A549 (cell line): ENCODE measurements at regions not wholly inside any gene's neighbourhood (a gene's known extent, or its start where the extent isn't known, plus 50 kb on each side); places are given as distances from the start of the nearest gene placed in this dataset.

Experiments used
- ATAC-seq, 2 experiments: fragments of 200-7000 bp in 1 of 2; fragments of >200 bp in 1 of 2; cut with Nextera tagmentation in 1 of 2; cut with Tn5 transposase in 1 of 2; 3 replicates each; pipeline versions ENCODE4 v1.8.0 to v1.9.1; 2018 to 2020; ENCODE audit warnings: mild to moderate bottlenecking in 1 of 2, moderate library complexity in 1 of 2
- CTCF ChIA-PET: fragments of 300-600 bp; sonication (Branson Sonifier 250); formaldehyde crosslinking; extraction: SDS; loops from one replicate; lab custom pipeline; 2021; ENCODE audit warnings: antibody characterized with exemption, inconsistent platforms; lab: Yijun Ruan, JAX
- POLR2A ChIA-PET: fragments of 350-600 bp; formaldehyde crosslinking; extraction: SDS; loops from one replicate; lab custom pipeline; 2021; ENCODE audit warnings: antibody characterized with exemption, inconsistent platforms; lab: Yijun Ruan, JAX
- DNase-seq, 2 experiments: peaks; one replicate each; pipeline versions ENCODE4 v3.0.0 to v3.0.0-alpha.2; 2011 to 2016; ENCODE audit warnings: low read depth in 1 of 2, low spot score in 1 of 2
- FAIRE-seq: peaks from 2 replicates; lab custom pipeline; 2011; peaks lifted over from hg19 to GRCh38; lab: Jason Lieb, UNC
- H3K27ac ChIP-seq, 2 experiments: fragments of >200 bp; sonication (Bioruptor Twin); formaldehyde crosslinking; 3 replicates each; pipeline ENCODE4 v1.5.1; 2016 to 2017
- H3K4me1 ChIP-seq: fragments of >200 bp; sonication (Bioruptor Twin); formaldehyde crosslinking; 3 replicates; pipeline ENCODE4 v1.6.1; 2016
- H3K4me2 ChIP-seq: fragments of >200 bp; sonication (Bioruptor Twin); formaldehyde crosslinking; 3 replicates; pipeline ENCODE4 v1.6.1; 2016
- H3K4me3 ChIP-seq: fragments of >200 bp; sonication (Bioruptor Twin); formaldehyde crosslinking; 3 replicates; pipeline ENCODE4 v1.5.1; 2016
- H3K9me3 ChIP-seq: fragments of >200 bp; sonication (Bioruptor Twin); formaldehyde crosslinking; 3 replicates; pipeline ENCODE4 v1.6.1; 2016
- CBX2 ChIP-seq: fragments of 200-600 bp; sonication (generic); IDR thresholded peaks from 2 replicates; pipeline ENCODE4 v1.6.1; 2016; ENCODE audit warnings: low read depth, mild to moderate bottlenecking, borderline replicate concordance
- CHD2 ChIP-seq: fragments of 150-350 bp; IDR thresholded peaks from 2 replicates; pipeline ENCODE4 v1.6.1; 2014; ENCODE audit warnings: low read length; ENCODE audit not compliant: partially characterized antibody
- HES2 ChIP-seq: fragments of >200 bp; sonication (Bioruptor Twin); formaldehyde crosslinking; IDR thresholded peaks from 2 replicates; pipeline ENCODE4 v1.6.1; 2016
- JUNB ChIP-seq: fragments of >200 bp; sonication (Bioruptor Twin); formaldehyde crosslinking; IDR thresholded peaks from 2 replicates; pipeline ENCODE4 v1.6.1; 2016
- KDM1A ChIP-seq: fragments of 200-600 bp; sonication (generic); IDR thresholded peaks from 2 replicates; pipeline ENCODE4 v1.6.1; 2016; ENCODE audit warnings: low read depth, mild to moderate bottlenecking
- KDM5A ChIP-seq: fragments of 200-600 bp; sonication (generic); IDR thresholded peaks from 2 replicates; pipeline ENCODE4 v1.6.1; 2016; ENCODE audit warnings: antibody characterized with exemption, mild to moderate bottlenecking
- MAFK ChIP-seq: fragments of 450-650 bp; IDR thresholded peaks from 2 replicates; pipeline ENCODE4 v1.6.1; 2014; ENCODE audit not compliant: partially characterized antibody
- MAX ChIP-seq: IDR thresholded peaks from 2 replicates; pipeline ENCODE4 v1.6.1; 2012
- MYC ChIP-seq: IDR thresholded peaks from 2 replicates; pipeline ENCODE4 v1.6.1; 2012; ENCODE audit warnings: mild to moderate bottlenecking, inconsistent platforms, low read length, improper control_type of control experiment, borderline replicate concordance
- NFE2L2 ChIP-seq: fragments of 150-350 bp; conservative IDR thresholded peaks from 2 replicates; pipeline ENCODE4 v1.6.1; 2014; ENCODE audit warnings: low read length
- NPAS2 ChIP-seq: fragments of 250-450 bp; sonication (Bioruptor Pico); IDR thresholded peaks from 2 replicates; pipeline ENCODE4 v1.8.0; 2022; ENCODE audit warnings: mild to moderate bottlenecking, moderate library complexity, borderline replicate concordance
- REST ChIP-seq: fragments of 200-600 bp; sonication (generic); IDR thresholded peaks from 2 replicates; pipeline ENCODE4 v1.6.1; 2016; ENCODE audit warnings: antibody characterized with exemption, mild to moderate bottlenecking, moderate library complexity
- RFX5 ChIP-seq: fragments of 450-650 bp; IDR thresholded peaks from 2 replicates; pipeline ENCODE4 v1.7.1; 2014; ENCODE audit warnings: antibody characterized with exemption, mild to moderate bottlenecking, moderate library complexity
- WGBS: methylation state at CpG from one replicate; pipeline ENCODE4 v1.1.6; 2017; ENCODE audit errors: missing lambda C conversion rate; 5-methylcytosine and 5-hydroxymethylcytosine counted together

GRCh38 chr2:149789549-149789948 is 202.0 kb upstream of the MMADHC start:
- CTCF ChIA-PET, result no interaction called here
- Histone ChIP-seq H3K4me1 (no peaks in the 10 kb centered on the region), H3K9me3 (no peaks in the 10 kb centered on the region), H3K27ac (no peak overlapping the region), H3K4me3 (no peak overlapping the region), H3K4me2 (no peak overlapping the region)
- DNase-seq (no peak), ATAC-seq (no peak), FAIRE-seq (no peak)
- TF ChIP-seq MAX (no peak), REST (no peak)
- WGBS, result 87% methylated on average over 3 of the region's 3 CpGs
- POLR2A ChIA-PET, result no interaction called here

GRCh38 chr2:149787206-149787605 is 199.6 kb upstream of the MMADHC start:
- CTCF ChIA-PET, result interaction anchor here (0.6 kb wide), 1 partner anchor 20 kb away, joined by 3 read pairs; no protein-coding TSS in a partner anchor
- POLR2A ChIA-PET, result no interaction called here
- FAIRE-seq, result no peak

GRCh38 chr2:149783284-149783683 is 195.7 kb upstream of the MMADHC start:
- CTCF ChIA-PET, result interaction anchor here (1.1 kb wide), 1 partner anchor 12 kb away, joined by 3 read pairs; no protein-coding TSS in a partner anchor
- no peak for FAIRE-seq
- peak; percentile 73 for TF ChIP-seq MAFK
- no peak for TF ChIP-seq CHD2
- no peak for TF ChIP-seq RFX5
- TF ChIP-seq NPAS2 (CRISPR knock-in tag), result no peak
- TF ChIP-seq MYC, result no peak
- TF ChIP-seq, all 56 proteins: peak for 1
- POLR2A ChIA-PET, result no interaction called here
- 85% methylated on average over 1 of the region's 1 CpG for WGBS
- Histone ChIP-seq H3K4me1 (no peaks in the 10 kb centered on the region), H3K9me3 (no peaks in the 10 kb centered on the region), H3K4me3 (no peak overlapping the region), H3K27ac (no peak overlapping the region), H3K4me2 (no peak overlapping the region)
- no peak for ATAC-seq
- DNase-seq, result no peak

More at GRCh38 chr2:149787206-149787605, 199.6 kb upstream of the MMADHC start:
- no peak for DNase-seq
- ATAC-seq, result no peak
- no peaks in the 10 kb centered on the region for H3K4me1 ChIP-seq
- H3K27ac ChIP-seq, result no peak overlapping the region
- H3K4me2 ChIP-seq, result no peak overlapping the region
- no peak for TF ChIP-seq NPAS2 (CRISPR knock-in tag)
- no peak for TF ChIP-seq CHD2
- TF ChIP-seq KDM5A, result no peak
- no peak for TF ChIP-seq NFE2L2
- no peak for TF ChIP-seq JUNB
- no peak for TF ChIP-seq CBX2
- no peak for TF ChIP-seq KDM1A
- H3K9me3 ChIP-seq, result no peaks in the 10 kb centered on the region
- WGBS, result 38% methylated on average over 1 of the region's 1 CpG
- no peak overlapping the region for H3K4me3 ChIP-seq

GRCh38 chr2:149782572-149782971 is 195.0 kb upstream of the MMADHC start:
- WGBS, result 86% methylated on average over 1 of the region's 1 CpG
- no peak for ATAC-seq
- DNase-seq, result no peak

More at GRCh38 chr2:149782572-149782971, 195.0 kb upstream of the MMADHC start:
- no peak overlapping the region for H3K27ac ChIP-seq
- TF ChIP-seq JUNB (no peak), HES2 (no peak)
- CTCF ChIA-PET, result no interaction called here
- no peaks in the 10 kb centered on the region for H3K9me3 ChIP-seq
- no peak overlapping the region for H3K4me2 ChIP-seq
- POLR2A ChIA-PET, result no interaction called here
- no peak overlapping the region for H3K4me3 ChIP-seq
- FAIRE-seq, result no peak
- H3K4me1 ChIP-seq, result no peaks in the 10 kb centered on the region
